WTC11 (cell line): ENCODE measurements at regions not wholly inside any gene's neighbourhood (a gene's known extent, or its start where the extent isn't known, plus 50 kb on each side); places are given as distances from the start of the nearest gene placed in this dataset.

Source experiments
- ATF6 ChIP-seq: sonication (generic); formaldehyde crosslinking; IDR thresholded peaks from 2 replicates; pipeline ENCODE4 v1.8.1; 2023; ENCODE audit warnings: mild to moderate bottlenecking, missing genetic modification reagents
- CTCF ChIP-seq: fragments of 200-600 bp; IDR thresholded peaks from 2 replicates; pipeline ENCODE4 v1.8.0; 2022; ENCODE audit warnings: antibody characterized with exemption

- TF ChIP-seq CTCF (no peak), ATF6 (CRISPR knock-in tag) (no peak)
These were observed 72.3 kb downstream of the RPL22L1 start for GRCh38 chr3:170797685-170798084.
